Endothelial cell of umbilical vein (primary cell): ENCODE measurements at regions not wholly inside any gene's neighbourhood (a gene's known extent, or its start where the extent isn't known, plus 50 kb on each side); places are given as distances from the start of the nearest gene placed in this dataset.

ENCODE experiments used
- BruUV-seq: library from RNA; stranded (reverse); fragments of 400-500 nt; replicated peaks from 2 replicates; lab custom pipeline; 2021; lab: Mats Ljungman, UMichigan
- CTCF ChIA-PET: fragments of 300-600, 350-600 bp; sonication (Branson Sonifier 250); formaldehyde crosslinking; loops from one replicate; lab custom pipeline; 2021; ENCODE audit warnings: antibody characterized with exemption, inconsistent platforms; lab: Charles Lee
- POLR2A ChIA-PET: fragments of 300-600, 350-600 bp; sonication (Branson Sonifier 250); formaldehyde crosslinking; loops from one replicate; lab custom pipeline; 2021; ENCODE audit warnings: antibody characterized with exemption, inconsistent platforms; lab: Charles Lee
- DNase-seq: peaks from one replicate; pipeline ENCODE4 v3.0.0-alpha.2; 2011; ENCODE audit warnings: low read depth, low spot score
- FAIRE-seq: peaks from 2 replicates; lab custom pipeline; 2011; peaks lifted over from hg19 to GRCh38; lab: Jason Lieb, UNC
- H2AFZ ChIP-seq: 2 replicates; pipeline ENCODE4 v1.6.0; 2012; ENCODE audit warnings: low read depth, low read length, control low read depth, inconsistent platforms
- H3K27ac ChIP-seq: 2 replicates; pipeline ENCODE4 v1.5.1; 2011; ENCODE audit warnings: low read depth, mild to moderate bottlenecking, control low read depth, low read length, moderate library complexity; ENCODE audit not compliant: insufficient read depth
- H3K27me3 ChIP-seq, 2 experiments: 2 replicates each; pipeline versions ENCODE4 v1.6.0 to v1.6.1; 2011; ENCODE audit warnings: low read length in 2 of 2, mixed read lengths in 1 of 2; ENCODE audit not compliant: control insufficient read depth in 2 of 2, insufficient read depth in 2 of 2
- H3K36me3 ChIP-seq, 2 experiments: 2 replicates in 1 of 2; 3 replicates in 1 of 2; pipeline ENCODE4 v1.5.1; 2011; ENCODE audit warnings: low read length in 2 of 2, mild to moderate bottlenecking in 1 of 2, moderate library complexity in 1 of 2; ENCODE audit not compliant: control insufficient read depth in 2 of 2, insufficient read depth in 2 of 2; ENCODE audit errors: extremely low read depth in 1 of 2
- H3K4me1 ChIP-seq: 3 replicates; pipeline ENCODE4 v1.5.1; 2011; ENCODE audit warnings: mild to moderate bottlenecking, low read length; ENCODE audit not compliant: control insufficient read depth, insufficient read depth; ENCODE audit errors: extremely low read depth
- H3K4me2 ChIP-seq: 2 replicates; pipeline ENCODE4 v1.6.1; 2011; ENCODE audit warnings: low read length, control low read depth, mixed read lengths; ENCODE audit not compliant: insufficient read depth
- H3K4me3 ChIP-seq, 3 experiments: fragments of 200-600 bp in 1 of 3; sonication (generic), shearing (Covaris generic) in 1 of 3; replicated peaks in 1 of 3; 2 replicates each; pipeline ENCODE4 v1.5.1; 2011 to 2016; ENCODE audit warnings: control low read depth in 3 of 3, low read length in 3 of 3, mild to moderate bottlenecking in 2 of 3, inconsistent platforms in 1 of 3, low read depth in 1 of 3, moderate library complexity in 1 of 3; ENCODE audit not compliant: insufficient read depth in 1 of 3
- H3K79me2 ChIP-seq: 2 replicates; pipeline ENCODE4 v1.6.0; 2012; ENCODE audit warnings: low read length, inconsistent platforms; ENCODE audit not compliant: control insufficient read depth, insufficient read depth
- H3K9ac ChIP-seq: replicated peaks from 2 replicates; pipeline ENCODE3; 2011; ENCODE audit warnings: low read length, control low read depth; ENCODE audit not compliant: insufficient read depth; ENCODE audit errors: extremely low read depth
- H3K9me1 ChIP-seq: replicated peaks from 3 replicates; pipeline ENCODE4 v1.6.0; 2011; ENCODE audit warnings: mild to moderate bottlenecking, low read length; ENCODE audit not compliant: control insufficient read depth, insufficient read depth; ENCODE audit errors: extremely low read depth
- H3K9me3 ChIP-seq: replicated peaks from 2 replicates; pipeline ENCODE4 v1.5.1; 2012; ENCODE audit warnings: low read length, inconsistent platforms; ENCODE audit not compliant: control insufficient read depth, insufficient read depth
- H4K20me1 ChIP-seq: replicated peaks from 2 replicates; pipeline ENCODE3; 2011; ENCODE audit warnings: mild to moderate bottlenecking, low read length; ENCODE audit not compliant: control insufficient read depth, insufficient read depth; ENCODE audit errors: extremely low read depth
- EZH2 ChIP-seq: IDR thresholded peaks from 2 replicates; pipeline ENCODE4 v1.6.1; 2012; ENCODE audit warnings: borderline replicate concordance, low read depth, mild to moderate bottlenecking, moderate library complexity, low read length, inconsistent platforms; ENCODE audit not compliant: severe bottlenecking
- FOS ChIP-seq: IDR thresholded peaks from 2 replicates; pipeline ENCODE4 v1.6.1; 2011; ENCODE audit warnings: mild to moderate bottlenecking, low read length, moderate library complexity, borderline replicate concordance; ENCODE audit not compliant: insufficient read depth
- GATA2 ChIP-seq: IDR thresholded peaks from 2 replicates; pipeline ENCODE4 v1.7.0; 2011; ENCODE audit warnings: low read depth, mild to moderate bottlenecking, moderate library complexity, mixed read lengths, low read length; ENCODE audit not compliant: insufficient read length, insufficient read depth
- JUN ChIP-seq: IDR thresholded peaks from 2 replicates; pipeline ENCODE4 v1.6.1; 2011; ENCODE audit warnings: borderline replicate concordance, low read depth; ENCODE audit not compliant: insufficient read length, insufficient read depth
- MYC ChIP-seq: IDR thresholded peaks from one replicate; pipeline ENCODE4 v1.6.1; 2011; ENCODE audit warnings: mild to moderate bottlenecking, low read depth, low read length
- POLR2A ChIP-seq: IDR thresholded peaks from 2 replicates; pipeline ENCODE4 v1.6.1; 2012; ENCODE audit warnings: low read depth, mild to moderate bottlenecking, control low read depth, low read length
- POLR2AphosphoS5 ChIP-seq: IDR thresholded peaks from 2 replicates; pipeline ENCODE4 v1.6.1; 2012; ENCODE audit warnings: low read depth, mild to moderate bottlenecking, control low read depth, low read length, moderate library complexity; ENCODE audit not compliant: insufficient read depth
- dilution Hi-C: fragments of 300-500 bp; cut with MboI; formaldehyde crosslinking; loops from one replicate; pipeline ENCODE4 v1.15.0; 2019; ENCODE audit warnings: low sequenced_read_pairs; ENCODE audit not compliant: extremely low pct_ligation_motif_present
- intact Hi-C: fragments of 100-400 bp; cut with micrococcal nuclease; formaldehyde crosslinking; loops from one replicate; pipeline ENCODE4 v1.10.0; 2022
- TF ChIP-seq, protein P1 (sequence below), 2 donors: IDR thresholded peaks; 1 replicate in 1 of 2; 2 replicates in 1 of 2; pipeline ENCODE4 v1.5.1; 2011; ENCODE audit warnings: low read length in 2 of 2, mild to moderate bottlenecking in 2 of 2, moderate library complexity in 2 of 2, control low read depth in 1 of 2, inconsistent platforms in 1 of 2, low read depth in 1 of 2; ENCODE audit not compliant: insufficient read depth in 1 of 2; ENCODE audit errors: extremely low read depth in 1 of 2
- TF ChIP-seq, protein P2 (sequence below): IDR thresholded peaks from 2 replicates; pipeline ENCODE4 v1.6.1; 2011; ENCODE audit not compliant: insufficient read depth, insufficient read length

DNA sequence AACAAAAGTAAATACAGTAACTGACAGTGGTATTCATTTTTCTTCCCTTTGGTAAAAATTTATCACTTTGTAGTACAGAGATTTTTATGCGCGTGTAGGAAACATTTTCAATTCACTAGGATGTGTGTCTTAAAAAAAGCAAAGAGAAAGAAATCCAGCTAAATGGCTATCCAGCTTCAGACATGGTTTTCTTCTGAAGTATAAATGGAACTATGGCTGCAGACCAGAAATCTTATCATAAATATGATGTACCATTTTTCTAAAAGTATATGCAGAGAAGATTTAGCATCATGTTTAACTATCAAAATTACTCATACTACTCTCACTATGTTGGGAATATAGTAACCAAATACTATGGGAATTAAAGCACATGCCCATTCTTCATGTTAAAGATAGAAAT is 328.4 kb upstream of the SMIM30 start:
- ChIA-PET CTCF (no interaction called here), POLR2A (no interaction called here)
- Histone ChIP-seq H3K79me2 (no peaks in the 10 kb centered on the region), H2AFZ (no peak overlapping the region), H3K27me3 (no peaks in the 10 kb centered on the region), H3K4me2 (no peak overlapping the region), H3K9me3 (no peaks in the 10 kb centered on the region), H3K9me1 (no peaks in the 10 kb centered on the region), H3K9ac (no peak overlapping the region), H4K20me1 (no peaks in the 10 kb centered on the region), H3K27ac (no peak overlapping the region), H3K4me3 (no peak overlapping the region), H3K4me1 (no peaks in the 10 kb centered on the region), H3K36me3 (no peaks in the 10 kb centered on the region)
- dilution Hi-C loops, result no loop called here
- TF ChIP-seq, protein P1, sequence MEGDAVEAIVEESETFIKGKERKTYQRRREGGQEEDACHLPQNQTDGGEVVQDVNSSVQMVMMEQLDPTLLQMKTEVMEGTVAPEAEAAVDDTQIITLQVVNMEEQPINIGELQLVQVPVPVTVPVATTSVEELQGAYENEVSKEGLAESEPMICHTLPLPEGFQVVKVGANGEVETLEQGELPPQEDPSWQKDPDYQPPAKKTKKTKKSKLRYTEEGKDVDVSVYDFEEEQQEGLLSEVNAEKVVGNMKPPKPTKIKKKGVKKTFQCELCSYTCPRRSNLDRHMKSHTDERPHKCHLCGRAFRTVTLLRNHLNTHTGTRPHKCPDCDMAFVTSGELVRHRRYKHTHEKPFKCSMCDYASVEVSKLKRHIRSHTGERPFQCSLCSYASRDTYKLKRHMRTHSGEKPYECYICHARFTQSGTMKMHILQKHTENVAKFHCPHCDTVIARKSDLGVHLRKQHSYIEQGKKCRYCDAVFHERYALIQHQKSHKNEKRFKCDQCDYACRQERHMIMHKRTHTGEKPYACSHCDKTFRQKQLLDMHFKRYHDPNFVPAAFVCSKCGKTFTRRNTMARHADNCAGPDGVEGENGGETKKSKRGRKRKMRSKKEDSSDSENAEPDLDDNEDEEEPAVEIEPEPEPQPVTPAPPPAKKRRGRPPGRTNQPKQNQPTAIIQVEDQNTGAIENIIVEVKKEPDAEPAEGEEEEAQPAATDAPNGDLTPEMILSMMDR (IDR thresholded peaks at IDR 0.05; ENCODE audit: extremely low read depth in 1 of 2, insufficient read depth in 1 of 2, low read depth in 1 of 2, low read length in 2 of 2), result no peak
- no peak for TF ChIP-seq POLR2AphosphoS5
- no TSS peak for BruUV-seq
- no peak for DNase-seq
- intact Hi-C loops, result no loop called here
- no peak for FAIRE-seq

DNA sequence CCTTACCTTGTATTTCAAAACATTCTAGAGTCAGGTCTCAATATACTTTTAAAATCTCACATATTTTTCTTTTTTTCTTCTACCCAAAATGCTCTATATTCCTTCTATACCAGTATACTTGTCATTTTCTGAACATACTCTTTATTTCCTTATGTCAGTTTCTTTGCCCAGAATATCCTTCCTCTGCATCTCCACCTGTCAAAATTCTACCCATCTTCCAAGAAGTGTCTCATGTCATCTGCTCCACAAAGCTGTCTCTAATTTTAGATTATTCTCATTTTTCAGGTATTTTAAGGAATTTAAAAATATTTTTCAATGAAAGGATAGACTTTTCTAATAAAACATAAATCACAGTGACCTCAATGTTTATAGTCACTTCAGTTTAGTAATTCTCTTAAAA is 328.0 kb upstream of the SMIM30 start:
- Histone ChIP-seq H3K79me2 (no peaks in the 10 kb centered on the region), H3K9ac (no peak overlapping the region), H3K27me3 (no peaks in the 10 kb centered on the region), H3K36me3 (no peaks in the 10 kb centered on the region), H4K20me1 (no peaks in the 10 kb centered on the region), H3K9me3 (no peaks in the 10 kb centered on the region), H3K4me2 (no peak overlapping the region), H3K4me3 (no peak overlapping the region), H3K4me1 (no peaks in the 10 kb centered on the region), H3K27ac (no peak overlapping the region), H2AFZ (no peak overlapping the region), H3K9me1 (no peaks in the 10 kb centered on the region)
- dilution Hi-C loops, result no loop called here
- DNase-seq, result no peak
- POLR2A ChIA-PET, result no interaction called here
- intact Hi-C loops, result no loop called here
- no TSS peak for BruUV-seq
- TF ChIP-seq POLR2A (no peak), GATA2 (no peak), FOS (no peak), EZH2 (no peak), POLR2AphosphoS5 (no peak), JUN (no peak), MYC (no peak)
- TF ChIP-seq, protein P2, sequence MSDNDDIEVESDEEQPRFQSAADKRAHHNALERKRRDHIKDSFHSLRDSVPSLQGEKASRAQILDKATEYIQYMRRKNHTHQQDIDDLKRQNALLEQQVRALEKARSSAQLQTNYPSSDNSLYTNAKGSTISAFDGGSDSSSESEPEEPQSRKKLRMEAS, result no peak
- no peak for FAIRE-seq
- CTCF ChIA-PET, result no interaction called here
